Activated CD4-positive, CD25-positive, alpha-beta regulatory T cell treated with anti-CD3 and anti-CD28 coated beads, Interleukin-2, amount 50 U/mL, for 24 hours (primary cell): ENCODE measurements at regions not wholly inside any gene's neighbourhood (a gene's known extent, or its start where the extent isn't known, plus 50 kb on each side); places are given as distances from the start of the nearest gene placed in this dataset.
A peak's percentile ranks its signal among the peaks of the same experiment; 100 is the strongest.

Experiments used
- ATAC-seq, 2 donors: fragments of 150-1000 bp; cut with Tn5 transposase; one replicate each; pipeline ENCODE4 v1.10.0; 2021; ENCODE audit warnings: mild to moderate bottlenecking in 1 of 2, moderate library complexity in 1 of 2

DNA sequence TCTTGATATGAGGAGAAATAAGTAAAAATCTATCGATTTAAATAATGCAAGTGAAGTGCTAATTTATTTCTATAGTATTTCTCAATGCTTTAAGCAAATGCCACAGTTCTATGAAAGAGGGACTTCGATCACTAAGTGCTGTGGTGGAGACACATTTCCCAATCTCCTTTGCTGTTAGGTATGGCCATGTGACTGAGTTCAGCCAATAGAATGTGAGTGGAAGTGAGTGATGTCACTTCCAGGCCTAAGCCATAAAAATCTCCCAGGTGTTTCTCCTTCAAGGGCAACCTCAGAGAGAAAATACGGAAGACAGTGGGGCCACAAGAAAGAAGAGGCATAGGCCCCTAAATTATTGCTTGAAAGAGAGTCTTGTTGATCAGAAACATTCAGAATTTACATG is 100.3 kb upstream of the ANKH start:
- no peak for ATAC-seq

- no peak for ATAC-seq
These were observed 97.2 kb upstream of the ANKH start for GRCh38 chr5:14968796-14969195.

GRCh38 chr5:14967166-14967565 is 95.6 kb upstream of the ANKH start:
- ATAC-seq: no peak

GRCh38 chr5:14965815-14966214 is 94.2 kb upstream of the ANKH start:
- ATAC-seq: no peak

- no peak for ATAC-seq
These were observed 91.0 kb upstream of the ANKH start for GRCh38 chr5:14962604-14963003.

- ATAC-seq: no peak
These were observed 88.5 kb upstream of the ANKH start for GRCh38 chr5:14960120-14960462.

GRCh38 chr5:14959399-14960119 is 88.0 kb upstream of the ANKH start:
- ATAC-seq: no peak

DNA sequence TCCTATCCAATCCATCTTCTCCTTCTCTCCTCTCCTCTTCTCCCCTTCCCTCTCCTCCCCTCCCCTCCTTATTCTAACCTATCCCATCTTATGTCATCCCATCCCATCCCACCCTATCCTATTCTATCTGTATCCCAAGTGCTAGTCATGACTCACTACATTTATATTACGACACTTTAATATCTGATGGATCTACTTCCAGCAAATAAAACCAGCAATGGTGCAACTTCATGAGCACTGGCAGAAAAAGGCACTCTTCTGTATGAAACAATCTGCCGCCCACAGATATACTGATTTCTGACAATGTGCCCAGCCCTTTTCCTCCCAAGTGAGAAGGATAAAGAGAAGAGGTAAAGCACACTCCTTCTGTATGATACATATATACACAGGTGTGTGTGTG is 86.6 kb upstream of the ANKH start:
- no peak for ATAC-seq

DNA sequence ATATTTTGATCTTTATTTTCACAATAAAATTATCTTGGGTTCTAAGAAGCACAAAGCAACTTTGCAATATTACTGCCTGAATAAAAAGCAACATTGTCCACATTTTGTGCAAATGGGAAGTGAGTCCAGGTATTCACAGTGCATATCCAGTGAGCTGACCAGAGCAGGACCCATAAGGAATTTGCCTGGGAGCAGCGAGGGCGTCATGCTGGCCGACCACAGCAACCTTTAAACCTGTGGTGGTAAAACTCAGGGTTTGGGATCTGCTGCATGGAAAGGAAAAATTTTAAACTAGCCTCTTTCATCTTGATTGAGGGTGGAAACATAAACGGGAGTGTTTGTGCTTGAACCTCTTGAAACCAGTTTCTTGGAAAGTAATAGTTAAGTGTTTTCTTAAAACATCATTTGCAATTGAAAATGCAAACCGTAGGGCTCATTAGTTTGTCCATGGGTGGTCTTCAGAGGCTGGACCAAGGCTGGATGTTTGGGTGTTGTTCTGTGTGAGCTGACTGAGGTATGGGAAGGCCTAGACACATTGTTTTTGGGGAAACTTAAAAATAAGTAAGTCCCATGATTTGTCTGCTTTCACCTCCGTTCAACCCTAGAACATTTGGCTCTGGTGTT is 85.0 kb upstream of the ANKH start:
- ATAC-seq: no peak

DNA sequence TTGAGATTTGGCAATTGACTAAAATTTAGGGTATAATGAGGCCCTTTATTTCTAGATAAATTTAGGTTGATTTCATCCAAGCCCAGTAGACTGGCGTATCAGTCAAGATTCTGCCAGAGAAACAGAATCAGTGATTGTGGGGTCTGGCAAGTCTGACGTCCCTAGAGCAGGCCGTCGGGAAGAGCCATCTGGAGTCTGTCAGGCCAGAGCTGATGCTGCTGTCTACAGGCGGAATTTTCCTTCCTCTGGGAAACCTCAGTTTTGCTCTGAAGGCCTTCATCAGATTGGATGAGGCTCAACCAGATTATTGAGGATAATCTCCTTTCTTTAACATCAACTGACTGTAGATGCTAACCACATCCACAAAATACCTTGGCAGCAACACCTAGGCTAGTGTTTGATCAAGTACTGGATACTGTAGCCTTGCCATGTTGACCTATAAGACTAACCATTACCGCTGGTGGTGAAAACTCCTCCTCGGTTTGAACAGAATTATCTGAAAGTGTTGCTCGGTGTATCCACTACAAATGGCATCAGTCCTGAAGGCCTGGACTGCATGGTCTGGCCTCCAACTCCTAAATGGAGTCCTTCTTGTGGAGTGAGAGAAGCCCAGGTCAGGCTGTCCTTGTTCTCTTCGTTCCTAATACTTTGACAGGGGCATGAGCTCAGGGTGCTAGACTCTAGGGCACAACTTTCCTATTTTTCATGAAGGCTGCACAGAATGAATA is 83.2 kb upstream of the ANKH start:
- ATAC-seq: no peak

- ATAC-seq: no peak
These were observed 82.6 kb upstream of the ANKH start for GRCh38 chr5:14954216-14954615.

DNA sequence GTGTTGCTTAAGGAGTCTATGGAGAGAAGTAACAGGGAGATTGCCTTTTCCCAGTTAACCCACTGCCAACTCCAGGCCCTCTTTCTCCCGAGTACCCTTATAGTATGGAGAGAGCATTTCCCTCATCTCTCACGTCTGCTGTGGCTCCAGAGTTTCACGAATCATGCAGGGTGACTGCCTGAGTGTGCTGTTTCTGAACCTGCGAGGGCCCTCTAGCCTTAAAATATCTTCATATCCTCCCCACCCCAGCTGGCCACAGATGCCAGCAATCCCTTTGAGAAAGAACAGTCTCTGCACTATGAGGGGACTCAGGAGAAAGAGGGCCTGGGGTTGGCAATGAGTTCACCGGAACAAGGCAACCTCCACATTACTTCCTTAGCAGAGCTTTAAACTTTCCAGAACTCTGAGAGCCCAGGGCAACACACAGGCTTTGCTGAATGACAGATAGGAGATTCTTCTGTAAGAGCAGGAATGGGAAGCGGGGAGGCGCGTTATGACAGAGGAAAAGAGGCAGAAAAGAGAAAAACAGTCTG is 81.6 kb upstream of the ANKH start:
- no peak for ATAC-seq

- ATAC-seq: no peak
These were observed 76.8 kb upstream of the ANKH start for GRCh38 chr5:14948383-14948782.

DNA sequence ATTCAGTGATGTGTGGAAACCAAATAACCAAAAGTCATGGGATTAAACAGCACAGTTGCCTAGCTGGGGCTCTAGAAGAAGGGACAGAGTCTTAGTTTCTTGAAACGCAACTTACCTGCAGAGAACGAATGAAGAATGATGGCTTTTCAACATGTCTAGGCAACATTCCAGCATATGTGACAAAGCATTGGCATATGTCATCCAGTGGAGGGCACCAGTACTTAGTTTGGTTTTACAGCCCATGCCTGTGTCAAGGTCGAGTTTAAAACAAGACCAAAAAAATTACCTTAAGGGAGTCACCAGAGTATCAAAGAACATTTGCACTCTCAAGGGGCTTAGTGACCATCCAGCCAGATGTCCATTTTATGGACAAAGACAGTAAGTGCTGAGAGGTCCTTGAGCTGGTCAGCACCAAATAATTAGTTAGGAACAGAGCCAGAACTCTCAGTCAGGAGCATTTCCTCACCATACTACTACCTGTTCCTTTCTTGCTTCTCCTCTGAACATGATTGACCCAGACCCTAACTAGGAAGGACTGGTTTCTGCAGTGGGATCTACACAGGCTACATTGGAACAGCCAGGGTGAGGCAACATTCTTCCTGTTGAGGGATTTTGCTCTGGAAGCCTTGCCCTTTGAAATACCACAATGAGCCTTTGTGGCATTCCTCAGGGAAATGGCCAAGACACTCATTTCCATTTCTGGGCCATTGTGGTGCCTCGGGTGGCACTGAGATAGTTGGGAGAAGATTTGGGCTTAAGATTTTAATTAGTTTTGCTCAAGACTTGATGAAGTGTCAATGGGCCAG is 75.4 kb upstream of the ANKH start:
- ATAC-seq: peak in 1 of 2 donors; percentile 68

DNA sequence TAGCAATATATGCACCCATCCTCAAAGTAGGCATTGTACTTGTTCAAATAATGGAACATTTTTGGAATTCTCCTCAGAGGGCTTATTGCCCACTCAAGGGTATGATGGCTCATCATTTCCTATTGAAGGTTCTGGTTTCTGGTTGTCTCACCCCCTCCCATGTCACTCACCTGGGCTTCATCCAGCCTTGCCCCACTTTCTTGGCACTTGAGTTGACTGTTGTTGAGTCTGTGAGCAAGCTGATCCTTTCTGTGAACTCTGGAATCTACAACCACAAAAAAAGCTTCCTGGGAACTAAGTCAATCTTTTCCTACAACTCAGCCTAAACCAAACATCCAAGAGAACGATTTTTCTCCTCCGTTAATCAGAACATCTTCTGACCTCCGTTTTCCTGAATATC is 73.9 kb upstream of the ANKH start:
- ATAC-seq: no peak

- ATAC-seq: no peak
These were observed 73.4 kb upstream of the ANKH start for GRCh38 chr5:14944996-14945395.

- no peak for ATAC-seq
These were observed 72.8 kb upstream of the ANKH start for GRCh38 chr5:14944350-14944739.

DNA sequence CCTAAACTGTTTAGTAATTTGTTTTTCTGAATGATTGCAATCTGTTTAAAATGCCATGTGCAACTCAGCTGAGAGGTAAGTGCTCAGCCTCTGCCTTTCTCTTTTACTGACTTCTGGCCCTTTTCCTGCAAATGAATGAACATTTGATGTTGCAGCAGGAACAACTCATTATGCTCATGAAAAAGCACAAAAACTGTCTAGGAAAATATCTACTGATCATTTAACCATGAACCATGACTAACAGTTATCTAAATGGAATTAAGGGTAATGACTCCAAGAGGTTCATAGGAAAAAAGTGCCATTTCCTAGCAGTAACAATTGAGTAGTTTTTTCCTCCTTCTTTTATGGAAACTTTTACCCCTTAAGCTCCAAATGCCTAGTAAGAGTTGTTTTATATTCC is 70.6 kb upstream of the ANKH start:
- ATAC-seq: no peak

DNA sequence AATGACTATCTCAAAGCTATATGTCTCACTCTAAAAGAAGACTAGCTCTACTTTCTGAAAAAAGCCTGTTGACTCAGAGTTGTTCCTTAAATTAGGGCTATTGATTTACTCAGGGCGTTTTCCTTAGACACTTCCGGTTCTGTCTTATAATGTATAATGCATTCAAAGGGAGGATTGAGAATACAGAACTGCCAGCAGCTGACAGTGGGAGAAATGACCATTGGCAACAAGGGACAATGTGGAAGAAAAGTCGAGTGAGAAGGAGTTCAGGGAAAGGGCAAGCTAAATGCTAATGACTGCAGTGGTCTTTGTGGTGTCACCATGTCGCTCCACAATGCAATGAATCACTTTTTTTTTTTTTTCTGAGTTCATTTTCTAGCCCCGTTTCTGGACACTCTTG is 65.7 kb upstream of the ANKH start:
- no peak for ATAC-seq

DNA sequence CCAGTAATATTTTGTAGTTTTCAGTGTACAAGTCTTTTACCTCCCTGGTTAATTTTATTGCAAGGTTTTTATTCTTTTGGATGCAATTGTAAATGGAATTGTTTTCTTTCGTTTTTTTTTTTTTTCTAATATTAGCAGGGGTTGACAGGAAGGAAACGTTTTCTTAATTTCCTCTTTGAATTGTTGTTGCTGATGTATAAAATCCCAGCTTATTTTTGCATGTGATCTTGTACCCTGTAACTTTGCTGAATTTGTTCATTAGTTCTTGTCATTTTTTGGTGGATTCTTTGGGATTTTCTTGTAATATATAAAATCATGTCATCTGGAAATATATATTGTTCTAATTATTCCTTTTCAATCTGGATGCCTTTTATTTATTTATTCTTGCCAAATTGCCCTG is 65.0 kb upstream of the ANKH start:
- no peak for ATAC-seq

- no peak for ATAC-seq
These were observed 63.8 kb upstream of the ANKH start for GRCh38 chr5:14935341-14935740.

GRCh38 chr5:14932902-14933469 is 61.4 kb upstream of the ANKH start:
- ATAC-seq: peak in 1 of 2 donors; percentile 33

DNA sequence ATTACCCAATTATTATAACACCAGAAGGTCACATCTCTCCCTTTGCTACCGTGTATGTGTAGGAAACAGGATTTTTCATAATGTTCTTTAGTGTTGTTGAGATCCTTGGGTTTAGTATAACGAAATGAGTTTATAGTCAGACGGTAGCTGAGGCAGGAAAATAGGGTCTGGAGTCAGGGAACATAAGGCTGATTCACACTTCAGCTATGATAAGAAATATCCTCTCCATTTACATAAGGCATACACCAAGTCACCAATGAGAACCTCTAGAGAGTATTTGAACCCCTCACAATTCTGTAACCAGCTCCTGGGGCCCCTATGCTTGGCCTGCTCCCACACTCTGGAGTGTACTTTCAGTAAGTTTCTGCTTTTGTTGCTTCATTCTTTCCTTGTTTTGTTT is 58.9 kb upstream of the ANKH start:
- ATAC-seq: no peak
